Left renal cortex interstitium (tissue), 4 donors: ENCODE measurements at regions not wholly inside any gene's neighbourhood (a gene's known extent, or its start where the extent isn't known, plus 50 kb on each side); places are given as distances from the start of the nearest gene placed in this dataset.

ENCODE experiments used
- DNase-seq, 4 donors: peaks; one replicate each; pipeline ENCODE4 v3.0.0-alpha.2; 2013; ENCODE audit warnings: low read depth in 4 of 4, low spot score in 2 of 4, missing footprints in 1 of 4

DNA sequence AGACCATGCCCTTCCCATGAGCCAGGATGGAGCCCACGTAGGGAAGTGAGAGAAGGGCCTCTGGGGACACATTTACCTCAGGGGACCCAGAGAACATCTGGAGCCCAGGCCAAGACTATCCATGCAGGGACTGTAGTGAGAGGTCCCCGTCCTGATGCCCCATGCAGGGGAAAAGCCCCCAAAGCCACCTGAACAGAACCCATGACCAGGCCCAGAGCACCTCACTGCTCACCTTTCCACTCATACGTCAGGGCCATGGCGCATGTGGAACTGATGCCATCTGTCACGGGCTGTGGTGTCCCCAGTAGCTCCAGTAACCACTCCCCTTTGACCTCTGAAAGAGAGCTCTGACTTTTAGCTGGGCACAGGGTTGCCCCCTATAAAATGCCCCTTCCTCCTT is 106.5 kb upstream of the TEX51 start:
- no peak for DNase-seq

DNA sequence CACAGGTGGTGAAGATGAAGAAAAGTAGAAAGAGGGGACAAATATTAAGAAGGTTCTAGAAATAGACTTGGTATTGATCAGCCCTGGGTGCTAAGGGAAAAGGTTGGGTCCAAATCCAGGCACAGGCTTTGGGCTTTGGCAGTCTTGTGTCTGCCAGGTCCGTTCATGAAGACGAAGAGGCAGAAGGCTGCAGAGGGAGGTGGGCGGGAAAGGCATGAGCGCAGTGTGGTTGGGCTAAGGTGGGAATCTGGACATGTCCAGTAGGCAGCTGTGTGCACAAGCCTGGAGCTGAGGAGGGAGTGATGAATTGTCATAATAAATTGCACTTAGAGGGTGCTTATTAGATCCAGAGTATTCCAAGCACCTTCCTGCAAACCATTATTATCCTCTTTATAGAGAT is 105.7 kb upstream of the TEX51 start:
- DNase-seq: no peak

DNA sequence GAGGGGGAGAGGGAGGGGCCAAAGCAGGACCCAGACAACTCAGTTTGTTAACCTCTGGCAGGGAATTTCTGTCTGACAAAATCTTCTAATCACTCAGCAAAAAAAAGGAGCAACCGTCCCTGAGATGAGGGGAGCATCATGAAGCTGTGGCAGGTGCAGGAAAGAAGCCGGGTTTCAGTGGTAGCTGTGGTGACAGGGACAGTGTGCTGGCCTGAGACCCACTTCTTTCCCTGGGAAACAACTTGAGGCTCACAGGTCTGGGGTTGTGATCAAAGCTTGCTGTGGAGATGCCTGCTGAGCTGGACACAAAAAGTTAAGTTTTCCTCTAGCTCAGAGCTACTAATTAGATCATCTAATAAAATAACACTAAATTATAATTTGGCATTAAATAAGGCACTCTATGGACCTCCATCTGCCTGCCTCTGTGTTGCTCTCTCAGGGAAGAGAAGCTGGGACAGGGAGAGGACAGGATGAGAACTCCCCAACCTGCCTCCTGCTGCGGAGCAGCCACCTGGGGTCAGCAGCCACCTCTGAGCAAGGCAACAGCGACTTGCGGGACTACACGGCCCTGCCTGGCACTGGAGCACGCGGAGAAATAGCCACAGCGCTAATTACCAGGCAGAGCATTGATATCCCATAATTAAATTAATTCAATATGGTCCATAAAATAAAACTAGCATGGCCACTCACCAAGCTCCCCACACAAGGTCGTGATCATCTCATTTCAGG is 104.6 kb upstream of the TEX51 start:
- no peak for DNase-seq

- no peak for DNase-seq
These were observed 103.0 kb upstream of the TEX51 start for GRCh38 chr2:126795656-126796055.

- DNase-seq: no peak
These were observed 101.6 kb upstream of the TEX51 start for GRCh38 chr2:126796931-126797621.

- no peak for DNase-seq
These were observed 100.9 kb upstream of the TEX51 start for GRCh38 chr2:126797622-126798275.

- DNase-seq: no peak
These were observed 100.2 kb upstream of the TEX51 start for GRCh38 chr2:126798276-126799140.

DNA sequence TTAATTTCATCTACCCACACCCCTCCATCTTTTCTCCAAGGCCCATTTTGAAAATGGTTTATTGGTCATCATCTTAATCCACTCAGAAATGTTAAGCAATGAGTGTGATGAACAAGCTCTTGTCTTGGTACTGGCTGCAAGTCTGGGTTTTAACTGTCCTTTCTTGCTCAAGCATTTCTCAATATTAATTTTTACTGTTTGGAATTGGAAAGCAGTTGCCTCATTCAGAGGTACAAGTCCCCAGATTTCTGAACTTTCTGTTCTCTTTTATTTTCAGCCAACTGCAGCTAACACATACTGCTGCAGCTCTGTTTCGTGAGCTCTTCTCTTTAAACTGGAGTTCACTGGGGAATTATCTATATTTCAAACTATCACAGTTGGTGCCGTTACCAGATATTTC is 99.4 kb upstream of the TEX51 start:
- no peak for DNase-seq

DNA sequence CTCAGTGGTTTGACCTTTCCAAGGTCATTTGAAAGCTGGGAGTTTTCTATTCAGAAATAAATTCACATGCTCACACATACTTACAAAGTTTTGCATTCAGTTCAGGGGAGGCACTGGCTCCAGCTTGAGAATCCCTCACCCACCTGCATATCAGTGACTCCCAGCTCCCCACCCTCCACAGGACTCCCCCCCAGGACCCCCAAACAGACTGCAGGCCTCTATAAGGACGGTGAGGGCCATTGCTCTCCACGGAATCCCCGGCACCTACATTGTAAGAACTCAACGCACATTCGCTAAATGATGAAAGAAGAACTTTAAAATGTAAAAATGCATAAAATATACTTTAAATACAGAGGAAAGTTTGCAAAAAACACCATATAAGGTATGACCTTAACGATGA is 97.2 kb upstream of the TEX51 start:
- no peak for DNase-seq

GRCh38 chr2:126802316-126802715 is 96.4 kb upstream of the TEX51 start:
- no peak for DNase-seq

DNA sequence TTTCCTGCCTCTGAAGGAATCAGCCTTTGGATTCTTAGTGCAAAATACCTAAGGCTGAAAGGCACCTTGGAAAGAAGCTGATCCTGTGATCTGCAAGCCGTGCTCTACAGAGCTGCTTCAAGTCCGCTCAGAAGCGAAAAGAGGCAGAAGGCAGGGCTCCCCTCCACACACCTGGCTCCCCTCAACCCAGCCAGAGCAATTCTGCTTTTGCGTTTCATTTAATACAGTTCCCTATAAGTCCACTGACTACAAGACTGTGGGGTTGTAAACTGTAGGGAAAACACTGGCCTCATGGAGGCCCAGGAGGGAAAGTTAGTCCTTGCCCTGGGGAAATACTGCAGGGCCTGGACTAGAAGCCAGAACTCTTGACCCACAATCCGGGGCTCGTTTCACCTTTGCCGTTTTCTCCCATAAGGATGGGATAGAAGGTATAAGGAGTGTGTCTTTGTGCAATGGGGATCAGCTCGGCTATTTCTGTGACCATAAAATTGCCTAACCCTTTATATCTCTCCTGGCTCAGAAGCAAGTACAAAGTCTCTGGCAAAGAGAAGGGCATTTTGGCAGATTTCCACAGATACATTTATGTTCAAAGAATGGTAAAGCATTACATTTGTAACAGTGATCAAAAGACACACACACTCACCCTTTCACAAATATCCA is 95.8 kb upstream of the TEX51 start:
- DNase-seq: no peak

GRCh38 chr2:126803434-126803775 is 95.3 kb upstream of the TEX51 start:
- no peak for DNase-seq

DNA sequence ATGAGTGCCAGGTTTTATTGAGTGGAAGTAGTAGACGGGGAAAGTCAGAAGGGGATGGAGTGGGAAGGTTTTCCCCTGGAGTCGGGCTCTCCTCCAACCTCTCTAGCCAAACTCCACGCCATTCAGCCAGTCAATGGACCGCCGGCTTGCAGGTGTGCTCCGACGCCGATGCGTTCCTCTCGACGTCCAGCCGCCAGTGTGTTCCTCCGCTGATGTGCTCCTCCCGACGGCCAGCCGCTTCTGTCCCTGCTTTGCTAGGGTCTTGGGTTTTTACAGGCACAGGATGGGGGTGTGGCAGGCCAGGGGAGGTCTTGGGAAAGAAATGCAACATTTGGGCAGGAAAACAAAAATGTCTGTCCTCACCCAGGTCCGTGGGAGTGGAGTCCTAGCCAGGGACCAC is 94.3 kb upstream of the TEX51 start:
- DNase-seq: no peak

DNA sequence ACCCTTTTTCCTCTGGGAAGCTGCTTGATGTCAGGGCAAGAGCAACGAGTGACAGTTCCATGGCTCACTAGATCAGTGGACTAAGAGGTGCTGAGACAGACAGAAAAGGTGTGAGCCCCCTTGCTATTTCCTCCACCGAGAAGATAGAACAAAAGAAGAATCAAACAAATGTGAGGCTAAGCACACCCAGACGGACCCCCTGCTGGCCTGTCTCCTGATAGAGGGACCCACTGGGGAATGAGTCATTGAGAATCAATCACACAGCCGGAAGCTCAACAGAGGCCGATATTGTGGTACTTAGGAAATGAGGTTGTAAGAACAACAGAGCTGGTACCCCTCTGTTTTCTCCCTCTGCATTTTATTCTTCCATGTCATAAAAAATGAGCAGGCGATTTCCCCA is 89.8 kb upstream of the TEX51 start:
- no peak for DNase-seq

- DNase-seq: peak in 1 of 4 donors; percentile 6
These were observed 89.3 kb upstream of the TEX51 start for GRCh38 chr2:126809340-126809739.

DNA sequence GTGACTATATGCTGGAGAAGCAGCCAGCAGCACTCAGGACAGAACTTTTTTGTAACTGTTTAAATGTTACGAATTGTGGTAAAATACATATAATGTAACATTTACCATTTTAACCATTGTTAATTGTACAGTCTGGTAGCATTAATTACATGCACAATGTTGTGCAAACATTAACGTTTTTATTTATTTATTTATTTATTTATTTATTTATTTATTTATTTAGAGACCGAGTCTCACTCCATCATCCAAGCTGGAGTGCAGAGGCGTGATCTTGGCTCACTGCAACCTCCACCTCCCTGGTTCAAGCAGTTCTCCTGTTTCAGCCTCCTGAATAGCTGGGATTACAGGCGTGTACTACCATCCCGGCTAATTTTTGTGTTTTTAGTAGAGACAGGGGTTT is 88.7 kb upstream of the TEX51 start:
- no peak for DNase-seq

DNA sequence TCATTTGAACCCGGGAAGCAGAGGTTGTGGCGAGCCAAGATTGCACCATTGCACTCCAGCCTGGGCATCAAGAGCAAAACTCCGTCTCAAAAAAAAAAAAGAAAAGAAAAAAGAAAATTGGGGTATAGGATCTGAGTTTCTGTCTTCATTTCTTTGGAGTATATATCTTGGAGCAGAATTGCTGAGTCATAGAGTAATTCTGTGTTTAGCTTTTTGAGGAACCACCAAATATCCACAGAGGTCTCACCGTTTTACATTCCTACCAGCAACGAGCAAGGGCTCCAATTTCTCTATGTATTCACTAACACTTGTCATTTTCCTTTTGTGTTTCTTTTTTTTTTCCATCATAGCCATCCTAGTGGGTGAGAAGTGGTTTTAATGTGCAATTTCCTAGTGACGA is 87.6 kb upstream of the TEX51 start:
- no peak for DNase-seq

DNA sequence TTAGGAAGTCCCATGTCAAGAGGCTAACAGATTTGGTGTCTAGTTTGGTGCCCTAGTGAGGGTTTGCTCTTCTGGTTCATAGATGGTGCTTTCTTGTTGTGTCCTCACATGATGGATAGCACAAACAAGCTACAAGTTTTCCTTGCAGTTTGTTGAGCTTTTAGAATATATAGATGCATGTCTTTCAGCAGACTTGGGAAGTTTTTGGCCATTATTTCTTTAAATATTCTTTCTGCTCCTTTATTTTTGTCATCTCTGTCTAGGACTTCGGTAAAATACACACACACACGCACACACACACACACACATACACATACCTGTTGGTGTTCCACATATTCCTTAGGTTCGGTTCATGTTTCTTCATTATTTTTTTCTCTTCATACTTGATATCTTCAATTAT is 81.5 kb upstream of the TEX51 start:
- DNase-seq: no peak

GRCh38 chr2:126822115-126822514 is 76.6 kb upstream of the TEX51 start:
- no peak for DNase-seq

- no peak for DNase-seq
These were observed 75.8 kb upstream of the TEX51 start for GRCh38 chr2:126822921-126823320.

- DNase-seq: no peak
These were observed 74.7 kb upstream of the TEX51 start for GRCh38 chr2:126823951-126824350.
